NCI-H187 (cell line): ENCODE measurements at regions not wholly inside any gene's neighbourhood (a gene's known extent, or its start where the extent isn't known, plus 50 kb on each side); places are given as distances from the start of the nearest gene placed in this dataset.

Experiments
- DNase-seq, 2 experiments: peaks; one replicate each; lab custom pipeline; 2025; lab: John Stamatoyannopoulos, UW

DNA sequence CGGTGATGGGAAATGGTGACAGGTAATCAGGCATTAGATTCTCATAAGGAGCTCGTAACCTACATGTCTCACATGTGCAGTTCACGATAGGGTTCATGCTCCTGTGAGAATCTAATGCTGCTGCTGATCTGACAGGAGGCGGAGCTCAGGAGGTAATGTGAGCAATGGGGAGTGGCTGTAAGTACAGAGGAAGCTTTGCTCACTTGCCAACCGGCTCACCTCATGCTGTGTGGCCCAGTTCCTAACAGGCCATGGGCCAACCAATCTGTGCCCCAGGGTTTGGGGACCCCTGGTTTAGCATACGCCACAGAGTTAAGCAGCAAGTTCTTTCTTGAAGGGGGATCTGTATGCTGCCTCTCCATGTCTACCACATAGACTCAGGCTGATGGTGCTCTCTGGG, 133.1 kb downstream of the IQUB start:
- DNase-seq, result no peak

DNA sequence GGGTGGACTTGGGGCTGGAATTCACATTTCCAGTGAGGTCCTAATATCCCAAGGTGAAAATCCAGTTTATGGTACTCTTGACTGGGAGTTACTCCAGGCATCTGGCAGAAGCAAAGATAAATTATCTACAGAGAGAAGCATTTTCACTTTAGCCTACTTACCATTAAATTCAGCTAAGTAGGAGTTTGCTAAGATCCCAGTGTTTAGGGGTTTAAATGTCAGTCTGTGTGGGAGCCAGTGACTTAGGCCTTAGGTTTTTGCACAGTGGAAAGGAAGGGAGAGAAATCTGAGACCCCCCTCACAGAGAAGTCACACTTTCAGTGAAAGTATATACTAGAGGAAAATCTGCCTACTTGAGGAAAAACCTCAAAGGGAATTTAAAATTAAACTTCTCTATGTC, 134.2 kb downstream of the IQUB start:
- no peak for DNase-seq

GRCh38 chr7:123398921-123399320, 135.5 kb downstream of the IQUB start:
- no peak for DNase-seq

- DNase-seq, result peak; percentile 10 to 24
These were observed 136.6 kb downstream of the IQUB start for GRCh38 chr7:123397746-123398338.

GRCh38 chr7:123393623-123394022, 140.8 kb downstream of the IQUB start:
- no peak for DNase-seq

DNA sequence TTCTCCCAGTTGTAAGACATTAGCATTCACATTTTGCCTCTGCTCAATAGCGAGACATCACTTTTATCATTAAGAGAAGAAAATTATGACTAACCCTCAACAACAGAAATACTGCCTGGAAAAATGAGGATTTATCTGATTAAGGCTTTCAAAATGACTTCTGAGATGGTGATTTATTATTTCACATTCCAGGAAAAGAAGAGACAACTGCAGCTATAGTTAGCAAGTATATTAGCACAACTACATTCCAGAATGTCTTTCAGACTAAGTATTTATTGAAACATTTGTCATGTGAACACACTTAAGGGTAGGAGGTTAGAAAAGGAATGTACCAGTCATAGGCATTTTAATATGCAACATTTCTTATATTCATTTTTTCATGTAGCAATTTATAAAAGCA, 162.0 kb downstream of the IQUB start:
- DNase-seq, result no peak

DNA sequence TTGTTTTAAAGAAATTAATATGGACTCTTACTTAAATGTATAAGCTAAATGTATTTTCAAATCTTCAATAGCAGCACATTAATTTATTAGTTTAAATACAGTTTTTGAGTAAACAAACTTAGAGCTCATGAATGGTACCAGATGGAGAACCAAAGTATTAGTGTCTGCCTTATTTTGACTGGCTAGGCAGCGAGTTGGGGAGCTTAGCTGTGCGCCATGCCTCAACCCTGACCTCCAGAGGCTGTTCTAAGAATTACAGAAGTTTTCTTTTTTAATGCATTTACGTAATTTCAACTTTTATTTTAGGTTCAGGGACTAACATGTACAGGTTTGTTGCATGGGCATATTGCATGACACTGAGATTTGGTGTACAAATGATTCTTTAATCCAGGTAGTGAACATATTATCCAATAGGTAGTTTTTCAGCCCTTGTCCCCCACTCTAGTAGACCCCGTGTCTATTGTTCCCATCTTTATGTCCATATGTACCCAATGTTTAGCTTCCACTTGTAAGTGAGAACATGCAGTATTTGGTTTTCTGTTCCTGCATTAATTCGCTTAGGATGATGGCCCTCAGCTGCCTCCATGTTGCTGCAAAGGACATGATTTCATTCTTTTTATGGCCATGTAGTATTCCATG, 166.8 kb downstream of the IQUB start:
- no peak for DNase-seq

DNA sequence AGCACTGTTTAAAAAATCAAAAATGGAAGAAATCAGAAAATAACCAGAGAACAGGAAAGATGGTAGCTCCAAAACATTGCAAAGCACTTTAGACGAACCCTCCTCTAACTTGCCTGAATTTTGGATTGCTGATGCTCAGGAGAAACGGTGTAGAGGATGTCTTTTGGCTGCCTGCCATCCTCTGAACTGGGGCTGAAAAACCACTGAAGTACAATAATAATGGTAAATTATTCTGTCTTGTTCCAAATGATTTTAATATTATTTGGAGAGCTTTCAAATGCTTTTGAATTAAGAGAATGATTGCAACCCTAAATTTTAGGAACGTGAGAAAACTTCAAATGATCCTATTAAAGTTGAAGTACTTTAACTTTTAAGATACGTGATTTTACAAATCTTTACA, 167.3 kb upstream of the SLC13A1 start:
- DNase-seq, result no peak

DNA sequence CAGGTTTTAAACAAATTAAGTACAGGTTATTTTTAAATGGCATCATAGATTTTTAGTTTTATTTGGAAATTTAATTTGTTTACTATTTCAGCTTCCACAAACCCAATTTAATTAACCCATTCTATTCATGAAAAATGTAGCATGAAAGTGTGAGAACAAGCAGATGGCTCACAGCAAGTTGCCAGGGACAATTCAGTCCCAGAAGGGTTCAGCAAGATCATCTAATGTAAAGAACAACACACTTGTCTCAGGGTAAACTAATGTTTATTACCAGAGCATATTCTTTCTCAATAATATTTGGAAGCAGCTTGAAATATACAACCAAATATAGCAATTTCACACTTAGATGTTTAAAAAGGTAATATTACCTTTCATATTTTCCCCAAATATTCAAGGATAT, 166.9 kb upstream of the SLC13A1 start:
- DNase-seq, result no peak

DNA sequence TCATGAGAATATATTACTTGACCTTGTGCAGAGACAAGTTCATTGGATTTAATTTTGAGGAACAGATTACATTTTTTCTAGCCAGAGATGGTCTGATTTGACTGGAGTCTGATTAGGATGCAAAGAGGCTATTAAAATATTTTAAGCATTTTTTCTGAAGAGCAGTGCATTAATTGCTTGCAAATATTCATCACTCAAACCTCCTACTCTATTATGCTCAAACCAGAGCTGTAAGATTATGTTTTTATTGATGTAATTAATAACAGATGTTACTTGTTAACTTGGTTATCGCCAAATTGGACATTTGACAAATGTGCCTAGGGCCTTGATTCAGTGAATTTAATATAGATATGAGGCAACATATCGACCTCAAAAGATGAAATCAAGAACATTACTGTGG, 160.9 kb upstream of the SLC13A1 start:
- DNase-seq, result no peak

DNA sequence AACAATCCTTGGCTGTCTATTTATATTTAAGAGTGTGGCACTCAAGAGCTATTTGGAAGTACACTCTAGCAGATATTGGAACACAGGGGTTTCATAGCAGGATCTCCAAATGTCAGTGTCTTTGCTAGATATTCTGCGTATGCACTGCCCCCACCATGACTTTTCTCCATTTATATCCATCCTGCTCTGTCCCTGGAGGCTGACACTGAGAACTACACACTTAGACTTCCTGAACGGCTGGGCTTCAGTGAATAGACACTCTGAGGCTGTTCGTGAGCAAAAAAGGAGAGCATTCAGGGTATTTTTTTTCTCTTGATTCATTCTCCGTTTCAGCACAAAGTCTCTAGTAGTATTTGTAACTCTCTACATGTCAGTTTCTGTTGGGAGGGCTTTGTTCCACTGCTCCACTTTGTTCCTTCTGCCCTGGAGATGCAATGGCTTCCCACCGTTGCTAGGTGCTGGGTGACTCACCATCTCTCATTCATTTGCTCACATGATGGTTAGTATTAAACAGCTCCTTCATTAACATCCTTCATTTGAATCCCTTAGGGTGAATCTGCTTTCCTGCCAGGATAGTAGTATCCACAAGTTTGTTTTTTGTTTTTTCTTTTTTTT, 155.9 kb upstream of the SLC13A1 start:
- DNase-seq, result no peak

DNA sequence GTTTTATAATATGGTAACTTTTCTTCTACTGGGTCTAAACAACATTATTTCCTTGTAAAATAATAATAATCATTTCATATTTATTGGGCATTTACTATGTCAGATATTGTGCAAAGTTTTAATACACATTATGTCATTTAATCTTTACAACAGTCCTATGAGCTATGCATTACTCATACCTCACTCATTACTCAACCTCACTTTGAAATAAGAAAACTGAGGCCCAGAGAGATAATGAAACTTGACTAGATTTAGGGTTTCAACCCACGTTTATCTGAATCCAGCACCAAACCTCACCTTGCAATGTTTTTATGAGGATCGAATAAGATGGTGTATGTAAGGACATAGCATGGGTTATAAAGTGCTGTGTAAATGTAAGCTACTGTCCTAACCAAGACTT, 153.2 kb upstream of the SLC13A1 start:
- no peak for DNase-seq

GRCh38 chr7:123351516-123352505, 152.0 kb upstream of the SLC13A1 start:
- DNase-seq, result no peak

GRCh38 chr7:123351027-123351426, 151.3 kb upstream of the SLC13A1 start:
- DNase-seq, result no peak

DNA sequence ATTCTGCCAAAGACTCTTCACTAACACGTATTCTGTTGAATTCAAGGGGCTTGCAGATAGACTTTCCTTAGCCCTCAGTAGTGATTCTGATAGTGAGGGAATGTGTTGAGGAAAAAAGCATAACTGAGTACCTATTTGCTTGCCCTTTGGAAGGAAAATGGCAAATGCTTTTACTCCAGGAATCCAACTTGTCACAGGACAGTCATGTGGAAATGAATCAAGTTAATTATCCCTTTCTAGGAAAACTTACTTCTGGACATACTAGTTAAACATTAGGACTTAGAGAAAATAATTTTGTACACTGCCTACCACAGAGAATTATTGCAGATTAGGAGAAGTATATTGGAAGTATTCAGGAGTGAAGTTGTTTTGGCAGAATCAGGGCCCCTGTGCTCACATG, 148.9 kb upstream of the SLC13A1 start:
- DNase-seq, result no peak

GRCh38 chr7:123346766-123347165, 147.0 kb upstream of the SLC13A1 start:
- DNase-seq, result no peak

DNA sequence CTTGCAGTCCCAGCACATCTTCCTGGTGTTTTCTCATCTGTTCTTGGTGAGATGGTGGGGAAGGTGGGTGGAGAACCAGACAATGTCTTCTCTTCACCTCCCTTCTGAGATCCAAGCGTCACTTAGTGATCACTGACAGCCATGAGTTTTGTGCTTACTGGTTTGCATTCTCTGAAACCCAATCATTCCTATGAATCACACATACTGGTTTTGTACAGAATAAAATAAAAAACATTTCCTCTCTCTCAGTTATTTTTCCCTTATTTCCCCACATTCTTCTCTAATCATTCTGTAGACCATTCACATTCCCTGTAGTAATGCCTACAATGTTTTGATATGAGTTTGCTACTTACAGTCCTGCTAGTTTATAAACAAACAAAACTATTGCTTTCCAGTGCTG, 143.8 kb upstream of the SLC13A1 start:
- no peak for DNase-seq

GRCh38 chr7:123341102-123341501, 141.3 kb upstream of the SLC13A1 start:
- no peak for DNase-seq

DNA sequence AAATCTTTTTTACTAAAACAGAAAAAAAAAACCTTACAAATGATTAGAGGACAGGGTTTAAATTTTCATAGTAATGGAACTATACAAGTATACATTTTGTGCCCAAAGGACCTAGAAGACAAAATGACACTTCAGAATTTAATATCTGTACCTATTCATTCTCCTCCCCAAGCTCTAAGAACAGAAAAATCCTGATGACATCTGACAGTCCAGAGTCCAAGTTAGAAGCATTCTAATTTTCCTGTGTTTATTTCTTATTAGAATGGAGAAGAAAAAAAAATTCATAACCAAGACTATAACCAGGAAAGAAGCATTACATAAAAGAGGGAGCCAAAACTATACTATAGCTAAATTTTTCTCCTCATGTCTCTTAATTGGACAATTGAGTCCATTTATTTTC, 138.9 kb upstream of the SLC13A1 start:
- DNase-seq, result no peak

DNA sequence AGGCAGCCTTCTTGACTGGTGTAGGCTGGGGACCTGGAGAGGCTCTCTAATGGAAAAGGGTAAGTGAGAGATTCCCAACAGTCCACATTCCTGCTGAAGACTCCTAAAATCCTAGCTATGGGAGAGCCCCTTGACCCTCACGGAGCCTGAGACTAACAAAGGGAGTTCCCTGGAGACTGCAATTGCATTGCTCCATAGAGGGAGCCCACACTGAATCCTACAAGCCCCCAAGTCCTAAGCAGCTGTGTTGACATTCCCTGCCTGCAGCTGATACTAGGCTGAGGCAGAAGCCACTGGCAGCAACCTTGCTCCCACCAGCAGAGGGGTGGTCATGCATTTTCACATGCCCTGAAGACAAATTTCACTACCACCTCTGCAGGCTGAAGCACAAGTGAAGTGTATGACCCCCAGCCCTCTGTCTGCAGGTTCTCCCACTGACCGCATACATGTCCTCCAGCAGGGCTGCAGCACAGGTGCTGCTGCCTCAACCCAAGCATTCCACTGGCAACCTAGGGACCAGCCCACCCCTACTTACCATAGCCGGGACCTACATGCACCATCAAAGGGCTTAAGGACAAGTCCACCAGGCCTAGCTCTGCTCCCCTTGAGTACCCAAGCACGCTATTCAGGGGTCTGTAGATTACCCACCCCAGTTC, 130.3 kb upstream of the SLC13A1 start:
- DNase-seq, result no peak

DNA sequence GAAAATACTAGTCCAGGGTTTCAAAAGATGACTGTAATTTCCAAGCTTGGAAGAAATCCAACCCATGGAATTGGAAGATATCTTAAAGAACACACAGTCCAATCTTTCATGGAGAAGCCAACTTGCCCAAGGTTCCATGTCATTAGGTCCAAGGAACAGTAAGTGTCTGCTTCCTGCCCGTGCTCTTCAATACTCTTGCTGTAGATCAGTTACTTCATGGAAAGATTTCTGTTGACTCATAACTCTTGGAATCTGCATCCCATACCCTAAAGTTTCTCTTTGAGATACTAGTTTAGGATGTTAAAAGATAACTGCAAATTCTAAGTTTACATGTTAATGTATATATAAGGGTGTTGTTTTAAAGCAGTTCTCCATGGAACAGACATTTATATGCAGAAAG, 127.9 kb upstream of the SLC13A1 start:
- DNase-seq, result no peak

GRCh38 chr7:123324283-123324682, 124.5 kb upstream of the SLC13A1 start:
- DNase-seq, result no peak
